GM19328 (cell line): ENCODE measurements at regions not wholly inside any gene's neighbourhood (a gene's known extent, or its start where the extent isn't known, plus 50 kb on each side); places are given as distances from the start of the nearest gene placed in this dataset.
A peak's percentile ranks its signal among the peaks of the same experiment; 100 is the strongest.

Experiments used
- ATAC-seq: cut with Tn5 transposase; IDR thresholded peaks from one replicate; pipeline ENCODE4 v1.9.1; 2021; ENCODE audit warnings: mild to moderate bottlenecking, moderate library complexity; ENCODE audit not compliant: unreplicated experiment

DNA sequence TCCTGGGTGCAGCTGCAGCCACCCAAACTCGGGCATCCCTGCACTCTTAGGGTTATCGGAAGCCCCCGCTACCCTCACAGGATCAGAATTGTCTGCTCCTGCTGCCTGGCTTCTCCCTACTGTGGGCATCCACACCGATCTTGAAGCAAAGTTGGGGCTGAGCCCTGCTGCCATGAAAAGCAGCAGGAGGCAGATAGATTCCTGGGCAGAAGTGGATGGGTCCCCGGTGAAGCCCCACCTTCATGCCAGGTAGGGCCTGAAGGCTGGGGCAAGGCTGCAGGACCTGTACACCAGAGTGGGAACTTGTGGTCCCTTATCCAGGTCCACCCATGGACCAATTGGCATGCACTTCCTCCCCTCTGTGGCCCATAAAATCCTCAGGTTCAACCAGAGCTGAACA is 922.6 kb upstream of the KCND2 start:
- ATAC-seq: no peak

DNA sequence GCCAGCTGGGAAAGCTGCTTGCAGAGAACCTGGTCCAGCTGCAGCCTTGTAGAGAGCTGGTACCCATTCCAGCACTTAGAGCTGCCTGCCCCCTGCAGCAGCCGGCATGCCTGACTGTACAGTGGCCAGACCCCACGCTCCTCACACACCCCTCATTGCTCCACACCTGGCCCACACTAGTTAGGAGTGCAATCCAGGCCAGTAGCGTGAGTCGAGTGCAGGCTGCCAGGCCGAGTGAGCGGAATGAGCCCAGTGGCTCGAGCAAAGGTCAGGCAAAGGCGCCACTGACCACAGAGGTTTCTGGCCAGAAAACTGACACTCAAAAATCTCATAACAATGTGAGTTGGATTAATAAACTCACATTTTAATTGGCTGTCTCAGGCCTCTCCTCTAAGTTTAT is 921.7 kb upstream of the KCND2 start:
- no peak for ATAC-seq

DNA sequence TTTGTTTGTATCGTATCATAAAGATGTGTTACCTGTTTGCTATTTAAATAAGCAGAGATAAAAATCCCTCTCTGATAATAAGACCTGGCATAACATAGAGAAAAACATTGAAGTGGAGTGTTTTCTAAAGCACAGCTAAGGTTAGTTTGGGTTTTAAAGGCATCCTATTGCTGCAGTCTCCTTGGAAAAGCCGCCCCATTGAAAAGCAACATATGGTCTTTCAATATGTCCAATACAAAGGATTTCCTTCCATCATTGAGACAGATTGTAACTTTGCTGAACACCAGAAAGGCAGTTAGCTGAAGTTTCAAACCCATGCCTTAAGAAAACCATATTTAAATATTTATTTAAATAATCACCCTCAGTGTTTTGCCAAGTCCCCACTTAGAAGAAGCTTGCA is 898.5 kb upstream of the KCND2 start:
- no peak for ATAC-seq

DNA sequence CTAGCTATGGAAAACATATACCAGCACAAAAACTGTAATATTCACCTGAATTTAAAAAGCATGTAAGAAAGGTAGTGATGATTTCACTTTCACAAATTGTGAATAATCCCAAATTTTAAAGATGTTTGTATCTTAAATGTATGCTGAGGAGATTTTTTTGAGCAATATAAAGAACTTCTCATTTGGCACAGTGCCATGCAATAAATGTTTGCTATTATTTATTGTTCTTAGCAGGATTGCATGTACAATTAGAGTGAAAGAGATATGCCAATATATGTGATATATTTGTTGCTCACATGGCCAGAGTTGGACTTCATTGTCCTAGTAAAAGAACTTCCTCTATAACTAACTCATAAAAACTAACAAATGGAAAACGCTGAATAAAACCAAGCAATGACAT is 895.1 kb upstream of the KCND2 start:
- ATAC-seq: no peak

DNA sequence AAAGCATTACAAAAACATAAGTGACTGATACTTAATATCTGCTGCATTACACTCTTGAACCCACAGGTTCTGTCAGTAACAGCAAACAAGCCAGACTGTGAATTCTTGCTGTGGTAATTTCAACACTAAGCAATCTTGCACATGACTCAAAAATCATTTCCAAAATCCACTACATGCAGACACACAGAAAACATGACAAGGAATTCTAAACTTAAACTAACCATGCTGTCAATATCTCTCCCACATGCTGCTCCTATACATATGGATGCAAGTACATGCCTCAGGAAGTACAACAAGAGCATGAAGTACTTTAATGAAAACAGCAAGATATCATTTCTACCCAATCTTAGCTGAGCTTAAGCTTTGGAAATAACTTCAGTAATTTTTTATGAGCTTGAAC is 890.2 kb upstream of the KCND2 start:
- ATAC-seq: no peak

DNA sequence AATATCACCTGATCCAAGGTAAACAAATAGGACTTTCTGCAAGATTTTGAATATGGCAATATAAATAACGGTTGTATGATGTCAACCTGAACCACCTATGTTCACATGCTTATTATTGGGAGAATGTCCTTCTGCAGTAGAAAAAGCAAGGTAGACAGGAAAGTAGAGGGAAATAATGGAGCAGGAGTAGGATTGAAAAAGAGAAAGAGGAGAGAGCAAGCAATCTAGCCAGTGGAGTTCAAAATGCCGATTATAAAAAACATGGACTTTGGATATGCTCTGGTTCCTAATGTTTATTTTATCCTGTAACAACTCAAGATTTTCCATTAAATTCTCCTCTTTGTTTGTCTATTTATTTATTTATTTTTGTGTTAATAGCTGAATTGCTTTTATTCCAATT is 878.0 kb upstream of the KCND2 start:
- ATAC-seq: no peak

DNA sequence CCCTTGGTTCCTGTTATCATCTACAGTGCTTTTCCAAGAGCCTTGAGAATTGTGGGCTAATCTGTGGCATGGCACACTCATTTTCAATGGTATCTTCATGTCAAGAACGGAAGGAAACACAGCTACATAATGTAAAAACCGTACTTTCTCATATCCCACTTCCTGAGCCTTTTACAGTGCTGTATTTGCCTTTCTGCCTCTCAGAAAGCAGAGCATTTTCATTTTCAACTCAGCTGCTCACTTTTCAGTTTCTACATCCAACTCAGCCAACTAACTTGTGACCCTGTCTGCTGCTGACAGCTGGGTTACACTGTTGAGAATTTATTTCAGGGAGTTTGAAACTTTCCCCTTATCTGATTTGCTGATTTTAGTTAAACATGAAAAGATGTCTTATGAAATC is 875.8 kb upstream of the KCND2 start:
- ATAC-seq: peak; percentile 88

DNA sequence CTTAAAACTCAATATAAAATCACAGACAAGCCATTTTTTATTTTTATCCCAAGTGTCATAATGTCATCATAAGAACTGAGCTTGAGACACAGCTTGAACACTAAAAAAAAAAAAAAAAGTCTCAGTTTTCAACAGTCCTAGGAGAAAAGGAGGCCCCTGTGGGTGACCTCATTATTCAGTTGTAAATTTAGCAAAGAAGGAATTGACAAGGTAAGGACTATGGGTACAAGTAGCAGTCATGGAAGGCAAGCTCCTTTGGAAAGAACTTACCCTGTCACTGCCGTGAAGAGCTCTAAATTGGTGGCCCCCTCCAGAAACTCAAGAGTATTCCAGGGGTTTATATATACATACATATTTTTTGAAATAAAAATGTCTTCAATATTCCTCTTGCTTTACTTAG is 864.4 kb upstream of the KCND2 start:
- no peak for ATAC-seq

DNA sequence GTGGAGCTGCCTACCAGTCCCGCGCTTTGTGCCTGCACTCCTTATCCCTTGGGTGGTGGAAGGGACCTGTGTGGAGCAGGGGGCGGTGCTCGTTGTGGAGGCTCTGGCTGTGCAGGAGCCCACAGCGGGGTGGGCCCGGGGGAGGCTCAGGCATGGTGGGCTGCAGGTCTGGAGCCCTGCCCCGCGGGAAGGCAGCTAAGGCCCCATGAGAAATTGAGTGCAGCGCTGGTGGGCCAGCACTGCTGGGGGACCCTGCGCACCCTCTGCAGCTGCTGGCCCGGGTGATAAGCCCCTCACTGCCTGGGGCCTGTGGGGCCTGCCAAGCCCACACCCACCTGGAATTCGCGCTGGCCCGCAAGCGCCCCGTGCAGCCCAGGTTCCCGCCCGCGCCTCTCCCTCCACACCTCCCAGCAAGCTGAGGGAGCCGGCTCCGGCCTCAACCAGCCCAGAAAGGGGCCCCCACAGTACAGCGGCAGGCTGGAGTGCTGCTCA is 859.6 kb upstream of the KCND2 start:
- no peak for ATAC-seq

DNA sequence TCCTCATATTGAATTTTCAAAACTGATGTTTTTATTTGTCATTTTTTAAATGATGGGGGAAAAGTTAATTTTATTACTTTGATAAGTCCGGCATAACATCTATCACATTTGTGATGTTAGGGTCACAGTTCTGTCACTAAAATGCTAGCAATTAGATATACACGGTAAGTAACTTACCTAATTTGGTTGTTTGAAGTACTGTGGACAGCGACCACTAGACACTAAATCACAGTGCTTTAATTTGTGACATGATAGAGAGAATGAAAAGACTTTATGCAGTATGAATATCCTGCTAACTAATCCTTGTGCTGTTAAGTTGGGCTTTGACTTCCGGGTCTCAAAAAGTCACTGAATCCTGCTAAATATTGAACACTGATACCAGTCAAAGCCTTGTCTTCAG is 857.3 kb upstream of the KCND2 start:
- ATAC-seq: no peak

DNA sequence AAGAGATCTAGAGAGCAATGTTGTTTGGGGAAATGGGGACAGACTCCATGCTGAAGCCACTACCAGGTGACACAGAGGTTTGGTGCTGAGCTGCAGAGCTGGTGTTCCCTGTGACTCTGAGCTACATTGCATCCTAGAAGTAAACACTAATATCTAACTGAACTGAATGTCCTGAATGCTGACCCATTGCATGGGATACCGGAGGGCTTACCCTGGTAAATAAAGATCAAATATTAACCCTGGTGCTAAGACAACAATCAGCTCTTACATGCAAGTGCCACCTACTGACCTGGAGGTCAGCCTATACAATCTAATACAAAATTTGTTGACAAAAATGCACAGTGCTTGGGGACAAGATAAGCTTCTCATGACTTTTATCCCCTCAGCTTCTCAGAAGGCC is 851.3 kb upstream of the KCND2 start:
- ATAC-seq: no peak

DNA sequence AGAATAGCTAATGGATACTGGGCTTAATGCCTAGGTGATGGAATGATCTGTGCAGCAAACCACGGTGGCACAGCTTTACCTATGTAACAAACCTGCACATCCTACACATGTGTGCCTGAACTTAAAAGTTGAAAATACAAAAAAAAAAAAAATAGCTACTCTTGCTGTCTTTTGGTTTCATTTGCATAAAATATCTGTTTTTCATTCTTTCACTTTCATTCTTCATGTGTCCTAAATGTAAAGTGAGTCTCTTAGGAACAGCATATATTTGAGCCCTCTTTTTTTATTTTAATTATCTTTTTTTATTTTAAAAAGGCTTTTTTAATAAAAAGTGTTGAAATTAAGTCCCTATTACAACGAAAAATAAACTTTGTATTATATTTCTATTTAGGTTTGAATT is 836.1 kb upstream of the KCND2 start:
- ATAC-seq: no peak

DNA sequence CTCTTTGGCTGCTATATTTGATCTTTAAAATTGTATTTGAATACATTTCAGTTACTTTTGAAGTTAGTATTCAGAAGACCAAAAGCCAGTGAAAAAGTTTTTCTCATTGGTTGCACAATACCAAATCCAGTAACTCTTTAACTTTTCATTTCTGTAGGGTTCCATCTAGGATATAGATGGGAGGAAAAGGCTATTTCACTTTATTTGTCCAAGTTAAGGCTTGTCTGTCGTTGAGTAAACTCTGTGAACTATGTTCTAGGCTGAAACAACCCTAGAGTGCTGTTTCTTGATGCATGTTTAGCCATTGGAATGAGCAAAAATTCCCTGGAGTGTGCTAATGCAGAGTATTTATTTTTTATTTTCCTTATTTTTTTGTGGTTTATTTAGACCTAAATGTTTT is 834.7 kb upstream of the KCND2 start:
- no peak for ATAC-seq

DNA sequence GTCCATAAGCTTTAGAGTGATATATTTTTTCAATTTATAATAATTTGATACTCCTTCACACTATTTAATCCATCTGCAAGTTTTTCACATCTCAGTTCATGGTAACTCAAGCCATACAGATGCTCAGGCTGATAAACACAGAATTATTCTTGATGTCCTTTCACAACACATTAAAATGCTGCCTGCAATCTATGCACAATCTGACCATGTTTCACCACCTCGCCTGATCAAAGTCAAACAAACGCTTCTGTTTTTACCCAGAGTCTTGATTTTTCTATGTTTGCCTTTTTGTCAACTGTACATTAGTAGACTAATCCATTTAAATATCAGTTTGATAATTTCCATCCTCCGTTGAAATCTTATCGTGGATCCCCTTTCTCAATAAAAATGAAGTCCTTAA is 833.8 kb upstream of the KCND2 start:
- no peak for ATAC-seq

DNA sequence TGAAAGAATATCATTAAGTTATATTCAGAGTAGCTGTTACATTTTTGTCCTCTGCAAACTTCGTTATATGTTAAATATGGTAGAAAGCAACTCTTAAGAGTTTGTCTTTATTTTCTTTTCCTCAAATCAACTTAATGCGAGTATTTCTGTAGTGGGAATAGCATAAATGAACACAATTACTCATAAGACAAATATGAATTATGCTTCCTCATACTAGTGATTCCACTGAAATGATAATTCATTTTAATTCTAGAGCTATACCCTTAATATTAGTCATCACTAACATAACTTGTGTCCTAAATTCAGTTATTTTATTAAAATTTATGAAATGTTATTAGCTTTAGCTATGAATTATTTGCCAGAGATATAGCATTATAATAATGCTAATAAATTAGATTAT is 820.6 kb upstream of the KCND2 start:
- no peak for ATAC-seq

DNA sequence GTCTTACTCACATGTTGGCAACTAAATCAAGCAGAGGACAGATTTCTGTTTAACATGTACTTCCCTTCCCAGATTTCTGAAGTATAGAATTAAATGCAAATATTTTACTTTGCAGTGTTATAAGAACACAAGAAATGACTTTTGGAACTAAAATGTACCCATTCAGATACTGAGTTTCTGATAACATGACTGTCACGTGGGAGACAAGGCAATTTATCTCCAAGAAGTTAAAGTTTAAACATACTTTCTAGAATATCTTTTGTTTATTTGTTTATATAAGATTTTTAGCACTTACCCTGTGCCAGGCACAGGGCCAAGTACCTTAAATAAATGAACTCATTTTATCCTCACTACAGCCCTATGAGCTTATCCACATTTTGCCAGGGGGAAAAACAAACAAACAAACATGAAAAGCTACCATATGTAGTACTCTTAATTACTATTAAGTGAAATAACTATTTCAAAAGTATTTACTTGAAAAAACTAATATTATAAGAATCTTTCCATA is 807.1 kb upstream of the KCND2 start:
- ATAC-seq: no peak

DNA sequence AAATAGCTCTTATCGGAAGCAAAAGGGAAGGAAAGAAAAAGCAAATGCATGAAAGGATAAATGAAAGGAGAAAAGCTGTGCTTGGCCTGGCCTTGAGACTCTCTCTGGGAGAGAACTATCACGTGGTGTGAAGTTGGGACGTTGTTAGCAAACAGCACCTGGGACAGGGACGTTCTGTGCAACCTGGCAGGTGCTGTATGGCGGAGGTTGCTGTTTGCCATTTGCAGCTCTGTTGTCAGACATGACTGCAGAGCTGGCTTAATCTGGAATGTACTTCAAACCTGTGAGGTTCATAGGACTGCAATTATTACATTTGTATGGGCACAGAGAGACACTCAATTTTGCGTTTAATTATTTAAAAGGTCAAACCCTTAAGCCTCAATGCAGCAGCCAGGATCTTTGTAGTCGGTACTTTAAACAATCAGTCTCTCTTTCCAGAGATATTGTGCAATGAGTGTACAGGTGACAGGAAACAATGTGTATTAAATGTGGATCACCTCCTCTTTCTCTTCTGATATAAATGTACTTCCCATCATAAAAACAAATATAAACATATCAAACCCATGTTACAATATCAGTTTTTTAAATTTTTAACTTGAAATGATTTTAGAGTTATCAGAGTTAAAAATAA is 800.5 kb upstream of the KCND2 start:
- no peak for ATAC-seq

DNA sequence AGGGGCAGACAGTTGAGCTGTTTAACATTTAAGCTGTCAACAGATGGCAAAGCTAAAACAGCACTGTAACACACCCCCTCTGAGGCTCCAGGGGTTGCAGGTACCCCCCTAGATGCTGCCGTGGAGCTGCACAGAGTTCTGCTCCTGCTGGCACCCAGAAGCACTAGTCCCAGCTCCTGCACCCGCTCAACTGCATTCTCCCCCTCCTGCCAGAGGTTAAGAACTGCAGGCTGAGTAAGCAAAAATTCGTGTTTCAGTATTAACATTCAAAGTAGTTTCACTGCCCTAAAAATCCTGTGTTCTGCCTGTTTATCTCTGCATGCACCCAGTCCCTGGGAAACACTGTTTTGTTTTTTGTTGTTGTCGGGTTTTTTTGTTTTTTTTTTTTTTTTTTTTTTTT is 790.8 kb upstream of the KCND2 start:
- ATAC-seq: peak; percentile 94

DNA sequence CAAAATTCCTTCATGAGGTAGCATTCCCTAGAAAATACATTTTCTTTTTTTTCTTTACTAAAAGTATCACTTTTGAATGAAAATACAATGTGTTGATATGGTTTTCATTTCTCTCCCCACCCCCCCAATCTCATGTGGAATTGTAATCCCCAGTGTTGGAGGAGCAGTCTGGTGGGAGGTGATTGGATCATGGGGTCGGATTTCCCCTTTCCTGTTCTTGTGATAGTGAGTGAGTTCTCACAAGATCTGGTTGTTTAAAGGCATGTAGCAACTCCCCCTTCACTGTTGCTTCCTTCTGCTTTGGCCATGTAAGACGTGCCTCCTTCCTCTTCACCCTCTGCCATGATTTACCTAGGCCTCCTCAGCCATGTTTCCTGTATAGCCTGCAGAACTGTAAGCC is 790.3 kb upstream of the KCND2 start:
- ATAC-seq: no peak

DNA sequence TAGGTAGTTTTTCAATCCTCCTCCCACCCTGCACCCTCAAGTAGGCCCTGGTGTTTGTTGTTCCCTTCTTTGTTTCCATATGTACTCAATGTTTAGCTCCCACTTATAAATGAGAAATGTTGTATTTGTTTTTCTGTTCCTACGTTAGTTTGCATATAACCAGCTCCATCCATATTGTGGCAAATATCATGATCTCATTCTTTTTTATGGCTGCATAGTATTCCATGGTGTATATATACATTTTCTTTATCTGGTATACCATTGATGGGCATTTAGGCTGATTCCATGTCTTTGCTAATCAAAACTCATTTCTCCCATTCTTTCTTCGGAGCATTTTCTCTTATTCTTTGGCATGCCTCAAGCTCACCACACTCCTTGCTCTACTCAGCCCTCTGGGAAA is 789.6 kb upstream of the KCND2 start:
- no peak for ATAC-seq

DNA sequence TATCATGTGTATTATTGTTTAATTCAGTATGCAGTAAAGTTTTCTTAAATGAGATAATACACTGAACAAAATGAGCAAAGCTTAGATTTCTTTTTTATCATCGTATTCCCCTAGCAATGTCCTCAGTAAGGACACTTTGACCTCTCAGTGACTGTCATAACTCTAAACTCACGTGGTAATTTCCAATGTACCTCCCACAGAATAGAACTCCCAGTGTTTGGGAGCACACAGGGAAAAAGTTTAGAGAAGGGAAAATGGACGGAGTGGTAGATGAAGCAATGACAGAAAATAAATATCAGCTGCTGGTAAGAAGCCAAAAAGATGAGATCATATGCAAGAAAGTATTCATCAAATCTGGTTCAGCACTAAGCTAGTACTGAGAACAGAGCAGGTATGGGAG is 758.6 kb upstream of the KCND2 start:
- ATAC-seq: no peak

DNA sequence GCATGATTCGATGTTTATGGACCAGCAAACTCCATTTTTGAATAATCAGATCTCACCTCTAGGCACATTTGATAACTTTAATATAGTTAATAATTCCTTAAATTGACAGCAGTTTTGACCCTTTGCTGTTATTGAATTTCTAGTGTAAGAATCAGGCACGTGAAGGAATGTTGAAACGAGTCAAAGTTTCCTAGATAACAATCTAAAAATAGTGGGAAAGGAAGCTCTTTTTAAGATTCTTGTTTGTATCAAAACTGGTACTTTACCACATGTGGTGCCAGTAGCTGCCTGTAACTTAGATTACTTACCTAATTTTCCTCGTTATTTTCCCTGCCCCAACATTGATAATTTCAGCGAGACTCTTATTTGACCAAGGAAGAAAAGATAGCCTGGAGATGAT is 757.8 kb upstream of the KCND2 start:
- ATAC-seq: no peak

DNA sequence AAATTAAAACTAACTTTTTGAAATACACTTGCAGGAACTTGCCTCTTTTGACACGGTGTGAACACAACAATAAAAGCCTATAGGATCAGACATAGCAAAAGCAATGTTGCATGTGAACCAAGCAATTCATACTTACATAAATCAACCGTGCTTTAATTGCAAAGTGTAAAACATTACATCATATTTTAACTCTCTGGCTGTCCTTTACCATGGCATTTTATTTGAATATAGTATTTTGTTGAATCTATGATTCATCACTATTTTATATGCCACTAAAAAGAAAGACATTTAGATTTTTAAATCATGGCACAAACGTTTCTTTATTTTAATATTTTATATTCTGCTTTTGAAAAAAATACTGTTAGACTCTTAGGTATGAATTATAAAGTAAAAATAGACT is 757.0 kb upstream of the KCND2 start:
- ATAC-seq: no peak
